Skin of body (tissue), 1 donor: ENCODE measurements at regions not wholly inside any gene's neighbourhood (a gene's known extent, or its start where the extent isn't known, plus 50 kb on each side); places are given as distances from the start of the nearest gene placed in this dataset.

Source experiments
- DNase-seq: peaks from one replicate; lab custom pipeline; 2025; lab: John Stamatoyannopoulos, UW

- no peak for DNase-seq
Observed at GRCh38 chr18:31247574-31248199, 70.3 kb upstream of the DSG1 start.

DNA sequence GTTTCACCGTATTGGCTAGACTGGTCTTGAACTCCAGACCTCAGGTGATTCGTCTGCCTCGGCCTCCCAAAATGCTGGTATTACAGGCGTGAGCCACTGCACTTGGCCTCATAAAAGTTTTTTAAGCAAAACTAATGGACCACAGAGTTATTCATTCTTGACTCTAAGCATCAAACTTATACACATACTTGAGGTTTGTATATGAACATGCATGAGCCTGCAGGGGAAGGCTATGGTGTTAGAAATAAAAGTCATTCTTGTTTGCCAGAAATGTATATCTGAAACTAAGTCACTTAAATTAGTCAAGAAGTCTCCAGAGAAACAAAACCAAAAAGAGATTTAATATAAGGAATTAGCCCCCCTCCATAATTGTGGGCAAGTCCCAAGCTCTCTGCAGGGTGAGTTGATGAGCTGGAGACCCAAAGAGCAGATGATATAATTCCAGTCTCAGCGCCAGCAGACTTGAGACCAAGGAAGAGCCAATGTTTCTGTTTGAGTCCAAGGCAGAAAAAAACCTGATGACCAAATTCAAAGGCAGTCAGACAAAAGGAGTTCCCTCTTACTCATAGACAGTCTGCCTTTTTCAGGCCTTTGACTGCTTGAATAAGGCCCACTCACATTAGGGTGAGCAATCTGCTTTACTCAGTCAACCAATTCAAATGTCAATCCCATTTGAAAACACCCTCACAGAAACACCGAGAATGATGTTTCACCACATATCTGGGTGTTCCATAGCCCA lies 69.0 kb upstream of the DSG1 start:
- no peak for DNase-seq

- no peak for DNase-seq
Observed at GRCh38 chr18:31250902-31251301, 67.1 kb upstream of the DSG1 start.

GRCh38 chr18:31252522-31252921 lies 65.4 kb upstream of the DSG1 start:
- DNase-seq = no peak

DNA sequence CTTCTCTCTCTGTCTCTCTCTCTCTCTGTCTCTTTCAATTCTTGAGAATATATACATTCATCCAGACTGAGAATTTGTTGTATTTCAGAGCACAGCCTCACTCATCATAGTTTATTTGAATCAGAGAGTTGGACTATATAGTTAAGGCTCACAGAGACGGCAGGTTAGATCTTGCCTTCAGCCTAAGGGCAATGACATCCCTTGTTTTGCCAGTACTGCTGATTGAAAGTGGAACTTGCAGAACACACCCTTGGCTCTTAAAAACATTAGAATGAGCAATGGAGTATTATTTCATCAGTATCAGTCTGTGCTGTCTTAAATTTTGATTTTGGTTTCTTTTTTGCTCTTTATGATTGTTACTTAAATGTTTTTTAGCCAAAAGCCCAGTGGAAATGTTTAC lies 62.0 kb upstream of the DSG1 start:
- no peak for DNase-seq

- DNase-seq = no peak
Observed at GRCh38 chr18:31258789-31259188, 59.2 kb upstream of the DSG1 start.

DNA sequence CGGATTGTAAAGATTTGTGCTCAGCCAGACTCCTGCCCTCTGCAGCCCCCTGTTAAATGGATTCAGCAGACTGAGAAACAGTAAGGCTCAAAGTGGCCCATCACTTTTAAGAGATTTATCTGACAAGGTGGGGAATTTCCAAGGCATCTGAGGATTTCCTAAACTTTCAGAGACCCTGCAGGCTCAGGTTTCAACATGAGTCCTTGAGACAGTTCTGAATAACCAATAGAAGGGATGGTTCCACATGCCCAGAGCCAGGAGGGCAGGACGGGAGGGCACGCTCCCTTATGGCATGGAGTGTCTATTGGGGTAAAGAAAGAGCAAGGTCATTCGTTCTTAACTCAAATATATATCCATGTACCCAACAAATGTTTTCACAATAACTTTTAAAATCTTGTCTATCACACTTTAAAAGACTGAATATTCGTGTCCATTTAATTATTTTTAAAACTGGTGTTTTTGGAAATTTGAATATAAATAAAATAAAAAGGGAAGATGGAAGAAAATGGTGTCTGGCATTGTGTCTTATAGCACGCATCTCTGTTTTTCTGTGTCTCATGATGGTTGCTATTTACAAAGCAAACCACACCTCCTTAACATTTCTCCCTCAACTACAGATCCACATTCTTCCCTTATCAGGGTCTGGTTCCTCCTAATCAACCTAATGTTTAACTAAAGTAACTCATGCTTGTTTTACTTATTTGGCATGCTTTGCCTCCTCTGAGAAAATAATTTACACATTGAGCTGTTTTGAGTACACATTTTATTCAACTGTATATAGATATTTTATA lies 56.0 kb upstream of the DSG1 start:
- no peak for DNase-seq

GRCh38 chr18:31267823-31268481 lies 50.0 kb upstream of the DSG1 start:
- no peak for DNase-seq
